Coronary artery (tissue), 2 donors: ENCODE measurements at regions not wholly inside any gene's neighbourhood (a gene's known extent, or its start where the extent isn't known, plus 50 kb on each side); places are given as distances from the start of the nearest gene placed in this dataset.

Experiments
- DNase-seq: peaks from one replicate; pipeline ENCODE4 v3.0.0-alpha.2; 2017; ENCODE audit warnings: low spot score
- H3K27ac ChIP-seq, 2 donors: fragments of 200-600 bp; sonication (generic); one replicate each; pipeline ENCODE4 v1.5.1; 2016 to 2019
- H3K4me3 ChIP-seq: fragments of 200-600 bp; sonication (generic); 2 replicates; pipeline ENCODE4 v1.5.1; 2016; ENCODE audit warnings: mild to moderate bottlenecking, moderate library complexity
- TF ChIP-seq, protein P1 (sequence below): fragments of 200-600 bp; sonication (generic); IDR thresholded peaks from one replicate; pipeline ENCODE4 v1.5.1; 2019; ENCODE audit warnings: antibody characterized with exemption

DNA sequence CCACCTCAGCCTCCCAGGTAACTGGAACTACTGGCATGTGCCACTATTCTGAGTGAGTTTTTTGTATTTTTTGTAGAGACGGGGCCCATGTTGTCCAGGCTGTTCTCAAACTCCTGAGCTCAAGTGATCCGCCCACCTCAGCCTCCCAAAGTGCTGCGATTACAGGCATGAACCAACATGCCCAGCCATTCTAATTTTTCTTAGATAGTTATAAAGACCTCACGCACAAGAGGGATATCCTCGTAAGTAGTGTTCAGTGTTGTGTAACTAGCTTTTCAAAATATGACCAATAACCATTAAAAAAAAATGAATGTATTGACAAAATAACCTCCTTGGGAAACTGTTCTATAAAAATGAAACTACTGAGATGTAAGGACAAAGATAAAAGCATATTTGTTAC, 90.5 kb upstream of the FERD3L start:
- no peak overlapping the region for H3K4me3 ChIP-seq
- DNase-seq = no peak
- TF ChIP-seq, protein P1, sequence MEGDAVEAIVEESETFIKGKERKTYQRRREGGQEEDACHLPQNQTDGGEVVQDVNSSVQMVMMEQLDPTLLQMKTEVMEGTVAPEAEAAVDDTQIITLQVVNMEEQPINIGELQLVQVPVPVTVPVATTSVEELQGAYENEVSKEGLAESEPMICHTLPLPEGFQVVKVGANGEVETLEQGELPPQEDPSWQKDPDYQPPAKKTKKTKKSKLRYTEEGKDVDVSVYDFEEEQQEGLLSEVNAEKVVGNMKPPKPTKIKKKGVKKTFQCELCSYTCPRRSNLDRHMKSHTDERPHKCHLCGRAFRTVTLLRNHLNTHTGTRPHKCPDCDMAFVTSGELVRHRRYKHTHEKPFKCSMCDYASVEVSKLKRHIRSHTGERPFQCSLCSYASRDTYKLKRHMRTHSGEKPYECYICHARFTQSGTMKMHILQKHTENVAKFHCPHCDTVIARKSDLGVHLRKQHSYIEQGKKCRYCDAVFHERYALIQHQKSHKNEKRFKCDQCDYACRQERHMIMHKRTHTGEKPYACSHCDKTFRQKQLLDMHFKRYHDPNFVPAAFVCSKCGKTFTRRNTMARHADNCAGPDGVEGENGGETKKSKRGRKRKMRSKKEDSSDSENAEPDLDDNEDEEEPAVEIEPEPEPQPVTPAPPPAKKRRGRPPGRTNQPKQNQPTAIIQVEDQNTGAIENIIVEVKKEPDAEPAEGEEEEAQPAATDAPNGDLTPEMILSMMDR = no peak
- no peak overlapping the region for H3K27ac ChIP-seq

DNA sequence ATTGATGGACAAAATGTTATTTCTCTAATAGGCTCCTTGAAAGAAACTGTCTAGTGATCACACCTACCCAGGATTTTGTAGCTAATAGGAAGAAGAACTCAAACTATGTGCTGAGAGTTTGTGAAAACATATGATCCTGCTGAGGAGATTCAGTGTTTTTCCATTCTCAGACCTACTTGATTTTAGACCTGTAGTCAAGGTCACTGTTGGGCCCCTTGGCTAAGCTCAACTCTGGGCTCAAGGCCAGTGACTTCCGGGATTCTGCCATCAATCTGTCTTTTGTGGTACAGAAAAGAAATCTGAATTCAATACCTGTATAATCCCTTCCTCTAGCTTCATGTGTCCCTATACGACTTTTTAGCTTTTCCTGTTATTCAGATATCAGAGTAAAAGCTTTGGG, 79.7 kb upstream of the FERD3L start:
- Histone ChIP-seq H3K27ac (no peak overlapping the region), H3K4me3 (no peak overlapping the region)
- TF ChIP-seq, protein P1 = no peak
- DNase-seq = no peak

DNA sequence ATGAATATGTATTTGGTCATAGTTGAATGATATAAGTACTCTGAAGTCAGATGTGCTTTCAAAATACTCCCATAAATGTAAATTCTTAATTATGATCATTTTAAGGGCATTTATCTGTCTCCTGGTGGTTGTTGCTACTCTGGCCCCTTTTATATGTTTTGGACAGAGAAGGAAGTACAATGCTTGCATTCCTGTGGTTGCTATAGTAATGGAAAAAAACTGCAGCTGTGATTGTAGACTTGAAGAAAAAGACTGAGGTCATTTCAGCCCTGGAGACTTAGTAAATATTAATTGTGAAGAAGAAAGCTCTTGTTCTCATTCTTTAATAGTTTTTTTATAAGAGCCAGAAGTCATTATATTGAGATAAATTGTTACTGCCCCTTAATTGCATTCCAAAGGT, 70.2 kb upstream of the FERD3L start:
- DNase-seq = no peak
- TF ChIP-seq, protein P1 = no peak
- H3K27ac ChIP-seq = no peak overlapping the region
- H3K4me3 ChIP-seq = no peak overlapping the region

DNA sequence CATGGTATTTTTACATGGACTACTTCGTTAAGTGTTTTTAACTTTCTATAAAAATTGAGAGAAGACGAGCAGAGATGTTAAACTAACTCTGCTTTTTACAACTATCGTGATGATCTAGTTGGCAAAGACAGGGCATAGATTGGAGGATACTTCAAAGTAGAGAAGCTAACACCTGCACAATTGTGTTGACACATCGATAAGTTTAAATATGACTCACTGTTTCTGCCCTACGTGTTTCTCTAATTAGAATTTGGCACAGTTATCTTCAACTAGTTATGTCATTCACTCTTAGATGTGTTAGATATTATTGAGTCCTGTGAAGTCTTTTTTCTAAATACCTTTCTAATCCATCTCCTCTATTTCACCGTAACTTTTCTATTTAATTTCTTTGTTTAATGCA, 68.5 kb upstream of the FERD3L start:
- TF ChIP-seq, protein P1 = no peak
- no peak overlapping the region for H3K4me3 ChIP-seq
- H3K27ac ChIP-seq = no peak overlapping the region
- DNase-seq = no peak

DNA sequence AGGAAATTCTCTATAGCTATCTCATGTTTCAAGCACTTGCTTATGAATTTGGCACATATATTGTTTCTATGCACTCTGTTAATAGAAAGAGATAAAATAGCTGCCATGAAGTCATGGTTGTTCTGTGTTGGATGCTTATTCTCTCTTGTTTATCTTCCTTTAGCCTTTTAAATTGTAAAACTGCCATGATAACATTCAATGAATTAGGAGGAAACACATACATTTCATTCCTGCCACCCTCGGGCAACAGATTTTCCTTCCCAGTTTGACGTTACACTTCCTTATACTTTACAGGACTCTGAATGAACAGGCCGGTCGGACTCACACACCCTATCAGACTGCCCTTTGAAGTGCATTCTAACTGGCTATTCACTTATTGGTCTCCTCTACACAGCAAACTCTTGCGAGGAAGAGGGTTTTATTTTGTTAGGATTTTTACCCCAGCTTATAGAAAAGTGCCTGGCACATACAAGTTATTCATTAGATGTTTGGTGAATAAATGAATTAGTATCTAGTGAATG, 65.7 kb upstream of the FERD3L start:
- Histone ChIP-seq H3K27ac (no peak overlapping the region), H3K4me3 (no peak overlapping the region)
- TF ChIP-seq, protein P1 = no peak
- no peak for DNase-seq

DNA sequence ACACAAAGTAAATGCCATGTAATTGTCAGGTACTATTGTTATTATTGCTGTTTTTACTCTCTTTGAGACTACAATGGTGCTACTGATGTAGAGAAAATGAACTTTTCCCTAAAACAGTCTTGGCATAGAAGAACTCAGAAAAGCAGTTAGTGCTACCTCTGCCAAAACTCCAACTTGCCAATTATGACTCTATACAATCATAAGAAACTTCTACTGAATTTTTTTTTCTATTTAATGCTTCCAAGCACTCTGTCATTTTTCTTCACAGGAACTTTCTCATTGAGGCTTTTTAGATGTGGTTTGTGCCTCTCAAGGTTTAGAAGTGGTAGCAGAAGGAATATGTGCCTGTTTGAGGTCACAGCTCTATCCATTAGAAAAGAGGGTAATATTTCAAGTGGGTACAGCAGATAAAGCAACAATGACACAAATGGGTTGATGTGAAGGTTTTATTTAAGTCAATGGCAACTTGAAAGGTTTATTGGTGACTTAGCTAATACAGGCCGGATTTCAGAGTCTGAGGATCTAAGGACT, 64.0 kb upstream of the FERD3L start:
- TF ChIP-seq, protein P1 = no peak
- no peak overlapping the region for H3K27ac ChIP-seq
- no peak for DNase-seq
- no peak overlapping the region for H3K4me3 ChIP-seq

DNA sequence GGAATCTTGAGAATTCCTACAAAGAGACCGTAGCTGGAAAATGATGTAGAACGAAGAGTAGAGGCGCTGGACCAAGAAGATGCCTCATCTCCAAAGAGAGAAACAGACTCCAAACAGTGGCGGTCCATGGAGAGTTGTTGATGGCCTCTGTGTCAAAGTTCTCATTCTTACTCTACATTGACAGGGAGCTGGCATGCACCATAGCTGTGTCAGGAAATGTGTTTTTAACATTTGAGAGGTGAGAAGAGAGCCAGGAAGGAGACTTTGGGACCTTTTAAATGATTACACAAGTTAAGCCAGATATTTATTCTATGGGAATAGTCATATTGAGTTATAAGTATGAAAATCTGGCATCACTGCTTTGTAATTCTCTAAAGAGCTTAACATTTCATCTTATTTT, 61.5 kb upstream of the FERD3L start:
- Histone ChIP-seq H3K4me3 (no peak overlapping the region), H3K27ac (no peak overlapping the region)
- TF ChIP-seq, protein P1 = no peak
- DNase-seq = no peak
